NCI-H524 treated with DMSO at 0.1 percent for 48 hours (cell line): ENCODE measurements at regions not wholly inside any gene's neighbourhood (a gene's known extent, or its start where the extent isn't known, plus 50 kb on each side); places are given as distances from the start of the nearest gene placed in this dataset.
"Not testable (repeated sequence)": the region's sequence is repeated elsewhere in the genome, so short reads cannot be mapped to it uniquely, and the experiment has no call there.

Experiments
- DNase-seq: peaks from one replicate; lab custom pipeline; 2025; lab: John Stamatoyannopoulos, UW

- DNase-seq, result peak; percentile 70
These were observed 365.3 kb upstream of the TCF4 start for GRCh38 chr18:55953326-55953725.

- DNase-seq, result not testable (repeated sequence)
These were observed 363.7 kb upstream of the TCF4 start for GRCh38 chr18:55951738-55952137.

DNA sequence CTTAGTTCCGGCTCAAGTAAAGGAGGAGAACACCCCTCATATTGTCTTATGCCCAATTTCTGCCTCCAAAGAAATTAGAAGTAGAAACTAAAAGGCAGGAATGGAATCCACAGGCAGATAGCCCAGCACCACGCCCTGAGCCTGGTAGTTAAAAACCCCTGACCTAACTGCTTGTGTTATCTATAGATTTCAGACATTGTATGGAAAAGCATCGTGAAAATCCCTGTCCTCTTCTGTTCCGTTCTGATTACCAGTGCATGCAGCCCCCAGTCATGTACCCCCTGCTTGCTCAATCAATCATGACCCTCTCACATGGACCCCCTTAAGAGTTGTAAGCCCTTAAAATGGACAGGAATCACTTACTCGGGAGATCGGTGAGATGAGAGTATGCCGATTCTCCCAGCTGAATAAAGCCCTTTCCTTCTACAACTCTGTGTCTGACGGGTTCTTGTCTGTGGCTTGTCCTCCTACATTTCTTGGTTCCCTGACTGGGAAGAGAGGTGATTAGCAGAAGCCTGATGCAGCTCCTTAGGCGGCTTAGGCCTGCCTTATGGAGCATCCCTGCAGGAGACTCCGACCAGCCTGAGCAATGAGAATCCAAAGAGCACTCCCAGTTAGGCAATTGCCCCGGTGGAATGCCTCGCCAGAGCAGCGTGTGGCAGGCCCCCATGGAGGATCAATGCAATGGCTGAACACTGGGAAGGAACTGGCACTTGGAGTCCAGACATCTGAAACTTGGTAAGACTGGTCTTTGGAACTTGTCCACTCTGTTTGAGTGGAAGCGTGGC lies 362.6 kb upstream of the TCF4 start:
- no peak for DNase-seq

- no peak for DNase-seq
These were observed 346.8 kb upstream of the TCF4 start for GRCh38 chr18:55934821-55935220.

DNA sequence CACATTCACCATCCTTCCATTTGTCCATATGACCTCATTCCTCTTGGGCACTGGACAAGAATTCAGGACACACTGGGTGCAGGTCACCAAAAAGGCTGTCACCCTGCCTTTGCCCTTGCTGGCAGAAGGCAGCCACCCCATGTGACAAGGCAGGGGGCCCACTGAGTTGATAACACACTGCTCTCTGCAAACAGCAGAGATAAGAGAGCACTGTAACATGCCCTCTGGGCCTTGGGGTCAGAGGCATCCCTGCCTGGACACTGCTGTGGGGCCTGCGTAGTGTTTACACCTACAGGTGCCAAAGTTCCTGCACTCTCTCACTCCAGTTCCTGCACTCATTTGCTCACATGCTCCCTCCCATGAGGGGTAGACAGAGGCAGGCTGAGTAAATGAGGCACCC lies 344.7 kb upstream of the TCF4 start:
- no peak for DNase-seq

DNA sequence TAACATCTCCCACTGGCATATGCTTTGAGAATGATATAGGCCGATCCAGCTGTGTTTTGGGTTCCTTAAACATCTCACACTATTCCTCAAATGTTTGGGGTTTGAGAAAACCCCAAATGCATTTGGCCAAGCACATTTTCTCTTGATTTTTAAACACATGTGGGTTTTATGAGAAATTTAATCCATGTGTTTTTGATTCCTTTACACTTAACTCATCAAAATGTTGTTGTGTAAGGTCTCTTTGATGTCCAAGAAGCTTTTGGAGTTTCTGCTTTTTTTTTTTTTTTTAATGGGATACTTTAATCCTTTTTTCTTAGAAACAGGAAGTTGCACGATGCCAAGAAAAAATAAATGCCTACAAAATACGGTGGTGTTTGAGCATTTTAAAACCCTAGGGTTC lies 339.8 kb upstream of the TCF4 start:
- no peak for DNase-seq

GRCh38 chr18:55925772-55926171 lies 337.8 kb upstream of the TCF4 start:
- no peak for DNase-seq

DNA sequence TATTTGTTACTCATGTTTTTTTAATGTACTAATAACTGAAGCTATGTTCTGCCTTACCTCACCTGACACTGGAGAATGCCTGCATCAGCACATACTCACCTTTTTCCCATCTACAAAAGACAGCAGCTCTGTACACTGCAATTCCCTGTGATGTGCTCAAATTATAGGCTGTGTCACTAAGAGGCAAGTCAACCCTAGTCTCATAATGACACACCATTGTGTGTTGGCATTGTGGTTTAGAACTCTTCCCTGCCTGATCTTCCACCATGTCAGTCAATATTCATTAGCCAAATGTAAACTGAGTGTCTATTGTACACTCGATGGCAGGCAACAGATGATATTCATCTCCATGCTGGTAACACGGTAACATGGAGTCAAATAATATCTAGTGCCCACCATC lies 332.1 kb upstream of the TCF4 start:
- DNase-seq, result no peak

- no peak for DNase-seq
These were observed 330.5 kb upstream of the TCF4 start for GRCh38 chr18:55918444-55918843.

DNA sequence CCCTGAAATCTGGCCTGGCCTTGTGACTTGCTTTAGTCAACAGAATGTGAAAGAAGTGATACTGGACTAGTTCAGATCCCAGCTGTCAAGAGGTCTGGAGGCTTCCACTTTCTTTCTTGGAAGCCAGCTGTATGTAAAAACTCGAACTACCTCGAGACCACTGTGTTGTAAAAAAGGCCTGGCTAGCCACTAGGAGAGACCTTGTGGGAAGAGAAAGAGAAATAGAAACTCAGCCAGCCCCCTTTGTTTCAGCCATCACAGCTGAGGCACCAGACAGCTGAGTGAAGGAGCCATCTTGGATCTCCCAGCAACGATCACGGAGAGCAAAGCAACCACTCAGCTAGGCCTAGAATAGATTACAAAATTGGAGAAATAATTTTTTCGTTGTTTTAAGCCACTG lies 324.9 kb upstream of the TCF4 start:
- no peak for DNase-seq

DNA sequence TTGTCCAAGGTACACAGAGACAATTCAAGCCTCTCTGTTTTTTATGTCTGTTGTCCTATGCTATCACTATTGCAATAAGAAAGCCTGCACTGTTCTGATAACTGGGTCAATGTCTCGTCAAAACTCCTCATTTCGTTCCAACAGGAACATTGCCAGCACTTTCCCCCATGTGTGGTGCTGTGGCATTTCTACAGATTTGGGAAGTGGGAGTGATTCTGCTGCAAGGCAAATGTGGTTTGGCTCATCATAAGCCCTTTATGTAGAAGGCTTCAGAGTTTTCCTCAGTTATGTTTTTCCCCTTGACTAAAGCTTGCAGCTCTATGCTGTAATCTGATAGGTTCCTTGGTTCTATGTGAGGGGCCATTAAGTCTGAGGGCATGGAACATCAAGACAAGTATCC lies 324.1 kb upstream of the TCF4 start:
- no peak for DNase-seq

DNA sequence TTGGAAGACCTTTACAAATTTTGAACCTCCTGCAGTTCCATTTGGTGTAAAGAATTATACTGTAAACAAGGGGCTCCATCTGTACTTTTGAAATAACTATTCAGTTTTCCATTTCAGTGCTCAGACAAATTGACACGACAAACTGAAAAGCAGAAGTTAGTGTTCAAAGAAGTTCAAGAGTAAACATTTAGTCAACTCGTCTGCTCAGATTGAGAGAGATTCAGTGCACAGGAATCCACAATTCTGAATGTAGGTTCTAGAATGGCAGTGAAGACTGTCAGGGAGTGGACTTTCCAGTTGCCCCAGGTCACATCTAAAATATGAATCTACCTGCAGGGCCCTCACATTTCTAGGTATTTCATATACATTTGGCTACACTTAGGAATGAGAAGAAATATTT lies 322.3 kb upstream of the TCF4 start:
- no peak for DNase-seq

- DNase-seq, result no peak
These were observed 320.9 kb upstream of the TCF4 start for GRCh38 chr18:55908901-55909366.

DNA sequence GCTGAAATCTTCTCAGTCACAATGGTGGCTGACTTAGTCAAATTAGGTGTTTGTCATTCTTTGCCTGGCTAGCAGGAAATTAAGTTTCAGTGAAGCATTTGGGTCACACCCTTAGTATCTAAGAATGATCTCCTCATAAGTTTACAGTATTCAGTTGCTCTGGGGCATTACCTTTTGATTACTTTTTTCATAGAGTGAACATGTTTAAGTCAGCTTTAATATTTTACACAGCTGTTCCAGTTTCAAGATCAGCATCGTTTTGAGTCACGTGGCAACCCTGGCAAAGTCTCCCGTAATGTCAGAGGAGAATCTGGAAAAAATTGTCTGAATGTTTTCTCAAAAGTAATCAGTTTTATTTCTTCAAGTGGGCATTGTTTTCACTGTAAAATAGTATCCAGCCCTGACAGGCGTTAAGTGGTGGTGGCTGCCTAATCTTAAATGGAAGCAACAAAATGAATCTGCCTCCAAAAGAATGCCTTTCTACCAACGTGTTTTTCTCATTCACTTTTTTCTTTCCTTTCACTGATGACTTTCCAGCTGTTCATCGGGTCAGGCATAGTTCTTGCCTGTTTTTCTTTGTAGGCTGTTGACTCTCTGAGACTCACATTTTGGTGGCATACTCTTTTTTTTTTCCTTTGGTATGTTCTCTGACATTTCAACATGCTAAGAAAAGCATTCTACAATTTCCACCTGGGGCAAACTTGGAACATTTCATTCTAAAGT lies 319.6 kb upstream of the TCF4 start:
- no peak for DNase-seq

- no peak for DNase-seq
These were observed 318.5 kb upstream of the TCF4 start for GRCh38 chr18:55906536-55906935.

GRCh38 chr18:55903911-55904310 lies 315.9 kb upstream of the TCF4 start:
- no peak for DNase-seq

DNA sequence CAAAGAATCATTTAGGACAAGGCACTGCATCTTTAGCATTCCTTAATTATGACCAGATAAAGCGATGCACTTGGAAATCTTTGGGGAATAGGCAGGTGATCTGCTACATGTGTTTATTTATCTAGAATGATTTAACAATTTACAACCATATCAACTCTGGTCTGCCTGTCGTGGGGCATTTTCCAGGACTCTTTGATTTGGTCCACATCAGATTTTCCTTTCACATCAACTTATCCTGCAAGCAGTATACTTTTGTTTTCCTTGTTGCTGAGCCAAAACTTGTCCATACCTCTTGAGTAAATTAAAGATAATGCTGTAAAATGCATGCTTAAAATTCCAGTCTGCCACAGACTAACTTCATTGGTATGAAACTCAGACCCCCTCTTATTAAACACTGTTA lies 312.4 kb upstream of the TCF4 start:
- no peak for DNase-seq

DNA sequence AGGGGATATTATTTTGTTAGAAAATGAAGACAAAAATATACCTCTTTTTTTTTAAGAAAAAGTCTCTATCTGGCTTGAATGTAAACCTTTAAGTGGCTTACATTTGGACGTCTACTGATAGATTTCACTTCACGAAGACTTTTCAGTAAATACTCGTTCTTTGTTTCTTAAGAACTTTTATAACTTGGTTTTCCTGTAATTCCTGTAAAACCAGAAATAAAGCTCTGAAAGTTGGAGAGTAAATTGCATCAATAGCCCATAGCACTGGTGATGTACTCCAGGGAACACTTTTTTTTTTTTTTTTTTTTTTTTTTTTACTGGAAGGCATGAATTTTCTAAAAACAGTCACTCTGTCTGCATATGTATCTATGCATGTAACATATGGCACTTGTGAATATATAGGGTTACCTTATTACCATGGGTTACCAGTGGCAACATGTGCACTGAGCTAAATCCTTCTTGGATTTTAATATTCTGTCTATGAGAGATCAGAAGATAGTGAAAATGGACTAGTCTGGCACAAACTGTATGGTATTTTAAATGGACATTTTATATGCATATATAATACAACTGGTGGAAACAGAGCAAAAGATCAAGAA lies 309.2 kb upstream of the TCF4 start:
- peak; percentile 35 for DNase-seq

- DNase-seq, result no peak
These were observed 306.0 kb upstream of the TCF4 start for GRCh38 chr18:55893948-55894347.

DNA sequence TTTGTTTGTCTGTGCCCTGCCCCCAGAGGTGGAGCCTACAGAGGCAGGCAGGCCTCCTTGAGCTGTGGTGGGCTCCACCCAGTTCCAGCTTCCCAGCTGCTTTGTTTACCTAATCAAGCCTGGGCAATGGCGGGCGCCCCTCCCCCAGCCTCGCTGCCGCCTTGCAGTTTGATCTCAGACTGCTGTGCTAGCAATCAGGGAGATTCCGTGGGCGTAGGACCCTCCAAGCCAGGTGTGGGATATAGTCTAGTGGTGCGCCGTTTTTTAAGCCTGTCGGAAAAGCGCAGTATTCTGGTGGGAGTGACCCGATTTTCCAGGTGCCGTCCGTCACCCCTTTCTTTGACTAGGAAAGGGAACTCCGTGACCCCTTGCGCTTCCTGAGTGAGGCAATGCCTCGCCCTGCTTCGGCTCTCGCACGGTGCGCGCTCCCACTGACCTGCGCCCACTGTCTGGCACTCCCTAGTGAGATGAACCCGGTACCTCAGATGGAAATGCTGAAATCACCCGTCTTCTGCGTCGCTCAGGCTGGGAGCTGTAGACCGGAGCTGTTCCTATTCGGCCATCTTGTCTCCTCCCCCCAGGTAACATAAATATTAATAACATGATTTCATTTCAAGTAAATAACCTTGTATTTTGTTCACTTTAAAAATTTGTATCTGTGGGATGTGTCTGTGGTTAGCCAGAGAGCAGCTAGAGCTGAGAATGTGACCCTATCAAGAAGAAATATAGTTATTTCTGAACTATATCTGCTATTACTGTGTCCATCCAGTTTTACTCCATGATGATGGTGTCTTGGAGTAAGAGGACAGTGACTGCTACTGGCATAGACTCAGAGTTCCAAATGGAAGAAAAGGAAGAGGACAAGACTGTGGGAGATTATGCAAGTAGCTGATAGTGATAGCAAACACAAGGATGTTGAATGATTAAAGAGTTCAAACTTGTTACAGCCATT lies 305.1 kb upstream of the TCF4 start:
- not testable (repeated sequence) for DNase-seq

GRCh38 chr18:55886886-55887285 lies 298.9 kb upstream of the TCF4 start:
- no peak for DNase-seq

DNA sequence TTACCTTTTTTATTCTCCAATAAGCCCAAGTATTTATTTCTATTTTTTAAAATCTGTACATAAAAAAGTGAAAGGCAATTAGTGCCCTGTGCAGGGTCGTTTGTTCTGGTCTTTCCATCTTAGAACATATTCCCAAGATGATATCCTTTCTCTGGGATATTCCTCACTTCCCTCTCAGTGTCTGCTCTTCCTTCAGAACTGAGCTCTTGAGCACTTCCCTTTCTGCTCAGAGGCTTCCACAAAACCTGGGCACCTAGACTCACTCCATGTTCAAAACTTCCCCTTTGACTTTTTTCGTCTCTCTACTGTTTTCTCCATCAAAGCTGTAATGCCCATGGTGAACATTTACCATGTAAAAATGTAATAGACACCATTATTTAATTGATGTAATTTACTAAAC lies 296.5 kb upstream of the TCF4 start:
- no peak for DNase-seq
